Astrocyte of the hippocampus (primary cell): ENCODE measurements at regions not wholly inside any gene's neighbourhood (a gene's known extent, or its start where the extent isn't known, plus 50 kb on each side); places are given as distances from the start of the nearest gene placed in this dataset.
A peak's percentile ranks its signal among the peaks of the same experiment; 100 is the strongest.

ENCODE experiments used
- DNase-seq: peaks from one replicate; pipeline ENCODE4 v3.0.0; 2011; ENCODE audit warnings: low read depth, low spot score

- DNase-seq = no peak
Observed at GRCh38 chr1:229203991-229204632, 66.8 kb upstream of the RAB4A start.

- peak; percentile 54 for DNase-seq
Observed at GRCh38 chr1:229204921-229205777, 65.8 kb upstream of the RAB4A start.

GRCh38 chr1:229205854-229206253, 65.1 kb upstream of the RAB4A start:
- no peak for DNase-seq

GRCh38 chr1:229207916-229208315, 63.0 kb upstream of the RAB4A start:
- no peak for DNase-seq

- DNase-seq = no peak
Observed at GRCh38 chr1:229208481-229208880, 62.4 kb upstream of the RAB4A start.

GRCh38 chr1:229209386-229209785, 61.5 kb upstream of the RAB4A start:
- peak; percentile 19 for DNase-seq

- DNase-seq = peak; percentile 54
Observed at GRCh38 chr1:229209816-229210215, 61.1 kb upstream of the RAB4A start.

GRCh38 chr1:229210844-229211243, 60.1 kb upstream of the RAB4A start:
- no peak for DNase-seq

GRCh38 chr1:229213797-229214196, 57.1 kb upstream of the RAB4A start:
- no peak for DNase-seq

GRCh38 chr1:229217716-229218115, 53.2 kb upstream of the RAB4A start:
- no peak for DNase-seq

- DNase-seq = no peak
Observed at GRCh38 chr1:229218612-229219025, 52.3 kb upstream of the RAB4A start.

GRCh38 chr1:229220163-229220846, 50.6 kb upstream of the RAB4A start:
- DNase-seq = no peak

- peak; percentile 83 for DNase-seq
Observed at GRCh38 chr1:229221106-229222019, 49.5 kb upstream of the RAB4A start.
